Brain microvascular endothelial cell (primary cell): ENCODE measurements at regions not wholly inside any gene's neighbourhood (a gene's known extent, or its start where the extent isn't known, plus 50 kb on each side); places are given as distances from the start of the nearest gene placed in this dataset.

Source experiments
- DNase-seq: peaks from one replicate; pipeline ENCODE4 v3.0.0-alpha.2; 2020
- H3K27ac ChIP-seq: fragments of 250-450 bp; sonication (Bioruptor Pico); 2 replicates; pipeline ENCODE4 v1.5.1; 2020; ENCODE audit warnings: mild to moderate bottlenecking, moderate library complexity
- H3K27me3 ChIP-seq: fragments of 250-450 bp; sonication (Bioruptor Pico); replicated peaks from 2 replicates; pipeline ENCODE4 v1.5.1; 2020; ENCODE audit warnings: mild to moderate bottlenecking
- H3K36me3 ChIP-seq: fragments of 250-450 bp; sonication (Bioruptor Pico); replicated peaks from 2 replicates; pipeline ENCODE4 v1.5.1; 2020; ENCODE audit warnings: mild to moderate bottlenecking
- H3K4me3 ChIP-seq: 2 replicates; pipeline ENCODE4 v1.5.1; 2011; ENCODE audit warnings: low read depth, mild to moderate bottlenecking, control low read depth, low read length, moderate library complexity
- CTCF ChIP-seq: IDR thresholded peaks from 2 replicates; pipeline ENCODE4 v1.5.1; 2011; ENCODE audit warnings: low read depth, mild to moderate bottlenecking, moderate library complexity, low read length, control low read depth, inconsistent platforms; ENCODE audit errors: missing control alignments
- in situ Hi-C: cut with HindIII; loops from 2 replicates; pipeline ENCODE4 v1.10.0; 2017; ENCODE audit warnings: low sequenced_read_pairs, low pct_ligation_motif_present

- no peaks in the 10 kb centered on the region for H3K36me3 ChIP-seq
- TF ChIP-seq CTCF: no peak
- H3K27ac ChIP-seq: no peak overlapping the region
- no peak for DNase-seq
- H3K4me3 ChIP-seq: no peak overlapping the region
- H3K27me3 ChIP-seq: no peaks in the 10 kb centered on the region
- in situ Hi-C loops: no loop called here
Measured at GRCh38 chr2:72028996-72029395, 118.7 kb downstream of the CYP26B1 start.

GRCh38 chr2:72028351-72028995, 119.2 kb downstream of the CYP26B1 start:
- no peak for DNase-seq
- TF ChIP-seq CTCF: no peak
- in situ Hi-C loops: no loop called here
- Histone ChIP-seq H3K36me3 (no peaks in the 10 kb centered on the region), H3K27me3 (no peaks in the 10 kb centered on the region), H3K27ac (no peak overlapping the region), H3K4me3 (no peak overlapping the region)

GRCh38 chr2:72027426-72028161, 120.1 kb downstream of the CYP26B1 start:
- in situ Hi-C loops: no loop called here
- no peaks in the 10 kb centered on the region for H3K36me3 ChIP-seq
- TF ChIP-seq CTCF: no peak
- no peak for DNase-seq
- H3K27me3 ChIP-seq: no peaks in the 10 kb centered on the region
- no peak overlapping the region for H3K4me3 ChIP-seq
- H3K27ac ChIP-seq: no peak overlapping the region

- in situ Hi-C loops: no loop called here
- H3K27ac ChIP-seq: no peak overlapping the region
- no peak for TF ChIP-seq CTCF
- no peak overlapping the region for H3K4me3 ChIP-seq
- DNase-seq: no peak
- H3K36me3 ChIP-seq: no peaks in the 10 kb centered on the region
- H3K27me3 ChIP-seq: no peaks in the 10 kb centered on the region
Measured at GRCh38 chr2:72026819-72027425, 120.7 kb downstream of the CYP26B1 start.

- in situ Hi-C loops: no loop called here
- DNase-seq: no peak
- no peaks in the 10 kb centered on the region for H3K27me3 ChIP-seq
- H3K36me3 ChIP-seq: no peaks in the 10 kb centered on the region
- H3K27ac ChIP-seq: no peak overlapping the region
- H3K4me3 ChIP-seq: no peak overlapping the region
- TF ChIP-seq CTCF: no peak
Measured at GRCh38 chr2:72024451-72025175, 123.0 kb downstream of the CYP26B1 start.
